GM18502 (cell line): ENCODE measurements at regions not wholly inside any gene's neighbourhood (a gene's known extent, or its start where the extent isn't known, plus 50 kb on each side); places are given as distances from the start of the nearest gene placed in this dataset.
A peak's percentile ranks its signal among the peaks of the same experiment; 100 is the strongest.
"Not testable (repeated sequence)": the region's sequence is repeated elsewhere in the genome, so short reads cannot be mapped to it uniquely, and the experiment has no call there.

Experiments
- ATAC-seq: cut with Tn5 transposase; IDR thresholded peaks from one replicate; pipeline ENCODE4 v1.9.1; 2021; ENCODE audit warnings: mild to moderate bottlenecking; ENCODE audit not compliant: unreplicated experiment, poor library complexity

- peak; percentile 48 for ATAC-seq
Measured at GRCh38 chr10:80927419-80928078, 389.8 kb downstream of the SH2D4B start.

- ATAC-seq = no peak
Measured at GRCh38 chr10:80938903-80939302, 401.2 kb downstream of the SH2D4B start.

GRCh38 chr10:80945264-80945880 is 407.7 kb downstream of the SH2D4B start:
- peak; percentile 97 for ATAC-seq

- no peak for ATAC-seq
Measured at GRCh38 chr10:80946073-80946472, 408.4 kb downstream of the SH2D4B start.

GRCh38 chr10:80946957-80947726 is 409.4 kb downstream of the SH2D4B start:
- no peak for ATAC-seq

GRCh38 chr10:80949785-80950184 is 412.1 kb downstream of the SH2D4B start:
- no peak for ATAC-seq

GRCh38 chr10:80952436-80952835 is 414.7 kb downstream of the SH2D4B start:
- ATAC-seq = no peak

GRCh38 chr10:80957161-80957560 is 419.5 kb downstream of the SH2D4B start:
- no peak for ATAC-seq

- no peak for ATAC-seq
Measured at GRCh38 chr10:80964179-80964578, 426.5 kb downstream of the SH2D4B start.

- ATAC-seq = peak; percentile 83
Measured at GRCh38 chr10:80964955-80965614, 427.4 kb downstream of the SH2D4B start.

GRCh38 chr10:80966326-80966986 is 428.8 kb downstream of the SH2D4B start:
- peak; percentile 36 for ATAC-seq

- not testable (repeated sequence) for ATAC-seq
Measured at GRCh38 chr10:80967357-80967756, 429.7 kb downstream of the SH2D4B start.

GRCh38 chr10:80968903-80969302 is 431.2 kb downstream of the SH2D4B start:
- no peak for ATAC-seq

- ATAC-seq = no peak
Measured at GRCh38 chr10:80971461-80971860, 433.8 kb downstream of the SH2D4B start.

GRCh38 chr10:80976658-80977057 is 439.0 kb downstream of the SH2D4B start:
- no peak for ATAC-seq

- ATAC-seq = no peak
Measured at GRCh38 chr10:80985102-80985501, 447.4 kb downstream of the SH2D4B start.

- no peak for ATAC-seq
Measured at GRCh38 chr10:80986596-80986995, 448.9 kb downstream of the SH2D4B start.

GRCh38 chr10:80988755-80989154 is 451.1 kb downstream of the SH2D4B start:
- ATAC-seq = no peak

GRCh38 chr10:80996615-80997193 is 459.0 kb downstream of the SH2D4B start:
- no peak for ATAC-seq

- ATAC-seq = no peak
Measured at GRCh38 chr10:81000781-81001180, 463.1 kb downstream of the SH2D4B start.
